Left lung (tissue), 4 donors: ENCODE measurements at regions not wholly inside any gene's neighbourhood (a gene's known extent, or its start where the extent isn't known, plus 50 kb on each side); places are given as distances from the start of the nearest gene placed in this dataset.

ENCODE experiments used
- ATAC-seq: fragments of 200-7000 bp; cut with Tn5 transposase; one replicate; pipeline ENCODE4 v1.9.1; 2020; ENCODE audit warnings: moderate library complexity
- DNase-seq, 4 donors: peaks; one replicate each; pipeline ENCODE4 v3.0.0-alpha.2; 2013 to 2020
- H3K27ac ChIP-seq, 2 donors: fragments of 200-600 bp; sonication (generic) in 1 of 2; one replicate each; pipeline versions ENCODE4 v1.5.0 to v1.8.0; 2020 to 2021
- H3K27me3 ChIP-seq, 2 donors: fragments of 200-600 bp; sonication (generic) in 1 of 2; one replicate each; pipeline versions ENCODE4 v1.5.0 to v1.8.0; 2020 to 2021
- H3K36me3 ChIP-seq, 2 donors: fragments of 200-600 bp; sonication (generic) in 1 of 2; one replicate each; pipeline versions ENCODE4 v1.5.0 to v1.8.0; 2020 to 2021
- H3K4me1 ChIP-seq, 2 donors: fragments of 200-600 bp; one replicate each; pipeline ENCODE4 v1.8.0; 2021
- H3K4me3 ChIP-seq, 2 donors: fragments of 200-600 bp; sonication (generic) in 1 of 2; one replicate each; pipeline versions ENCODE4 v1.5.0 to v1.8.0; 2020 to 2021; ENCODE audit warnings: mild to moderate bottlenecking in 1 of 2
- H3K9me3 ChIP-seq, 2 donors: fragments of 200-600 bp; sonication (generic) in 1 of 2; one replicate each; pipeline versions ENCODE4 v1.5.0 to v1.8.0; 2020 to 2021
- intact Hi-C, 2 donors: fragments of 100-400 bp; cut with DNase I; formaldehyde crosslinking; loops; one replicate each; pipeline versions ENCODE4 v1.11.2 to v1.14.2; 2022
- TF ChIP-seq, protein P1 (sequence below), 2 donors: fragments of 200-600 bp; sonication (generic) in 1 of 2; IDR thresholded peaks; one replicate each; pipeline versions ENCODE4 v1.5.0 to v1.8.0; 2021; ENCODE audit warnings: antibody characterized with exemption in 2 of 2
- donor health status: DM: no; HTN: yes; CAD: no.
- donor health status: DM: no; HTN: no; CAD: no.

DNA sequence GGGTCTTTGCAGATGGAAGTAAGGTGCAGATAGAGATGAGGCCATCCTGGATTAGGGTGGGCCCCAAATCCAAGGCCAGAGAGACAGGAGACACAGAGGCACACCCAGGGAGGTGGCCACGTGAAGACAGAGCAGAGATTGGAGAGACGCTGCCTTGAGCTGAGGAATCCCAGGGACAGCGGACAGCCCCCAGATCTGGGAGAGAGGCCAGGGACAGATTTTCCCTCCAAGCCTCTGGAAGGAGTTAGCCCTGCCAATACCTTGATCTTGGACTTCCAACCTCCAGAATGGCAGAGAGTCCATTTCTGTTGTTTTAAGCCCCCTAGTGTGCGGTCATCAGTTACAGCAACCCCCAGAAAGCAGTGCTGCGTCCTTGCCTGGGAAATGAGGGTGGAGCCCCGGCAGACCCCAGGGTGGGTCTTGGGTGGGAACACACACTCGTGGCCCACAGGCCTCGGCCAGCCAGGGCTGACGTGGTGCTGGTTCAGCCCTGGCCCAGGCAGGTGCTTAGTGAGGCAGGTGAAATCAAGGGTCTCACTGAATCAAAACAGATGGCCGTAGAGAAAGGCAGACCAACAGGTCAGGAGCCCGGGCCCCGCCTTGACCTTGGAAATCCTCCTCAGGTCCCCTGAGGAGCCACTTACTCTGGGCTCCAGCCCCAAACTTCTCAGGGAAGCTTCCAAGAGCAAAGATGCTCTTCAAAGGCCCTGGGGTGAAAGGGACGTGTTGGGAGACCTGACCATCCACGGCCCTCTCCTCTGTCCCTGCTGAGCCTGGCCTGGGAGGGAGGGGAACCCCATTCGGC, 169.3 kb downstream of the RBFOX3 start:
- TF ChIP-seq, protein P1, sequence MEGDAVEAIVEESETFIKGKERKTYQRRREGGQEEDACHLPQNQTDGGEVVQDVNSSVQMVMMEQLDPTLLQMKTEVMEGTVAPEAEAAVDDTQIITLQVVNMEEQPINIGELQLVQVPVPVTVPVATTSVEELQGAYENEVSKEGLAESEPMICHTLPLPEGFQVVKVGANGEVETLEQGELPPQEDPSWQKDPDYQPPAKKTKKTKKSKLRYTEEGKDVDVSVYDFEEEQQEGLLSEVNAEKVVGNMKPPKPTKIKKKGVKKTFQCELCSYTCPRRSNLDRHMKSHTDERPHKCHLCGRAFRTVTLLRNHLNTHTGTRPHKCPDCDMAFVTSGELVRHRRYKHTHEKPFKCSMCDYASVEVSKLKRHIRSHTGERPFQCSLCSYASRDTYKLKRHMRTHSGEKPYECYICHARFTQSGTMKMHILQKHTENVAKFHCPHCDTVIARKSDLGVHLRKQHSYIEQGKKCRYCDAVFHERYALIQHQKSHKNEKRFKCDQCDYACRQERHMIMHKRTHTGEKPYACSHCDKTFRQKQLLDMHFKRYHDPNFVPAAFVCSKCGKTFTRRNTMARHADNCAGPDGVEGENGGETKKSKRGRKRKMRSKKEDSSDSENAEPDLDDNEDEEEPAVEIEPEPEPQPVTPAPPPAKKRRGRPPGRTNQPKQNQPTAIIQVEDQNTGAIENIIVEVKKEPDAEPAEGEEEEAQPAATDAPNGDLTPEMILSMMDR (IDR thresholded peaks at IDR 0.05): no peak
- peaks cover 0 to 26% of the 10 kb centered on the region in 2 donors for H3K27me3 ChIP-seq

DNA sequence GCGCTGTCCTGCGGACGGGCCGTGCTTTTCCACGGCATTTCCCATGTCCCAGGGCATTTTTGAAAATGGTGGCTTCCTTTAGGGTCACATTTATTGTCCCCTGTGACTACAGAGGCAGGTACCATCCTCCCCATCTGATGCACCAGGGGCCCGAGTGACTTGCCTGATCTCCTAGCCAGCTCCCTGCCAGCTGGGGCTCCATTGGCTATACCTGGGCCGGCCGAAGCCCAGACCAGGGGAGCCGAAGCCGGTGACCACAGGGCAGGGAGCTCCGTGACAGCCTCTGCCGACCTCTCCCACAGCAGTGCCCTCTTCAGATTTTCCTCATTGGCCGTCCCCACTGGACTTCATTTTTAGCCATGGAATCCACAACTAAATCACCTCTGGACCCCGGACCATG, 170.6 kb downstream of the RBFOX3 start:
- ATAC-seq (no peak), DNase-seq (peak in 1 of 4 donors; percentile 67)
- Histone ChIP-seq H3K9me3 (no peaks in the 10 kb centered on the region), H3K27ac (no peak overlapping the region), H3K27me3 (peaks cover 0 to 37% of the 10 kb centered on the region in 2 donors), H3K36me3 (no peaks in the 10 kb centered on the region), H3K4me1 (no peaks in the 10 kb centered on the region), H3K4me3 (no peak overlapping the region)
- intact Hi-C loops: no loop called here
- TF ChIP-seq, protein P1 (IDR thresholded peaks at IDR 0.05): no peak

More for the DNA sequence above, 169.3 kb downstream of the RBFOX3 start:
- no peaks in the 10 kb centered on the region for H3K9me3 ChIP-seq
- ATAC-seq: no peak
- no peaks in the 10 kb centered on the region for H3K36me3 ChIP-seq
- intact Hi-C loops: no loop called here
- no peak overlapping the region for H3K4me3 ChIP-seq
- no peak overlapping the region for H3K27ac ChIP-seq
- H3K4me1 ChIP-seq: no peaks in the 10 kb centered on the region
- DNase-seq: peak in 1 of 4 donors; percentile 45

DNA sequence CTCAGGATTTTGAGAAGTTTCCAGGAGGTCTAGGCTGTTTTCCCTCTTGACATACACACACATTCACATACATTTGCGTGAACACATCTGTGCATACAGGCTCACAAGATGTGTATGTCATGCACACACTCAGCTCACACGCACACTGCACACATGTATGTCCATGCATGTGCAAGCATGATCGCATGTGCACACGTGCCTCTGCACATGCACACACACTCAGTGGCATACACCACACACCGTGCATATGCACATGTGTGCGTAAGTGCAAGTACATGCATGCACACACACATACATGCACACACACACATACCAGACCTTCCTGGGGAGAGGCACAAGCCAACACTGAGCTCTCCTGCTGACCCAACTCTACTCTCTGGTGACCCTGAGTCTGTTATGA, 171.4 kb downstream of the RBFOX3 start:
- no peak overlapping the region for H3K27ac ChIP-seq
- ATAC-seq (no peak), DNase-seq (no peak)
- H3K9me3 ChIP-seq: no peaks in the 10 kb centered on the region
- intact Hi-C loops: no loop called here
- no peaks in the 10 kb centered on the region for H3K4me1 ChIP-seq
- H3K4me3 ChIP-seq: no peak overlapping the region
- TF ChIP-seq, protein P1 (IDR thresholded peaks at IDR 0.05): no peak
- peaks cover 0 to 39% of the 10 kb centered on the region in 2 donors for H3K27me3 ChIP-seq
- no peaks in the 10 kb centered on the region for H3K36me3 ChIP-seq

DNA sequence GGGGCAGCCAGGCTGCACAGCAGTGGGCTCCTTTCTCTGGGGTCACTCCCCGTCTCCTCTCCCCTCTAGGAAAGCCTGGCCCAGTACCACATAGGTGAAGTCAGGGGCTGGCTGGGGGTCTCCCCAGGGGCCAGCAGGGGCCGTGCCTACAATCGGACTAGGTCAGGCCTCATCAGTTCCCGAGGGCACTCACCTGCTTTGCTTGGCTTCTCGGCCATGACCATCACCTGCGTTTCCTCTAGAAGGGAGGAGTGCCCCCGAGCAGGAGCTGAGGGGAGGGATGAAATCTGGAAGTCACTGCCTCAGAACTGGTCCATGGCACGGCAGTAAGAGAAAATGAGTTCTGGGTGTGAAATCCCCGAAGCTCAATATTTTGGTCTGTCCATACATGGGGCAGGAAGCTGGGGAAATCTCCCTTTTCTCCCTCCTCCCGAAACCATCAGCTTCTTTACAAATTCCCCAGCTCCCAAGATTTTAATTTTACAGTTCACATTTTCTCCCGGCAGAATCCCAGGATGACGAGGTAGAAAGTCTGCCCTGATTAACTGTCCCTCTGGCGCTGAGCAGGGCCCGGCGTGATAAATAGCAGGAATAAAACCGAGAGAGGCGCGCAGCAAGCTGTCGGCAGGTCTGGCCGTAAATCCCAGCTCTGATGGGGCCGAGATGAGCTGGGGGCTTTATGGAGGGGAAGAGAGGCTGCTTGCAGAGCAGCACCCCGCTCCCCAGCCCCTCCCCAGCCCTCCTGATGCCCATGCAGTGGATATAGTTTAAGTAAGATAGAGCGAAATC, 172.1 kb downstream of the RBFOX3 start:
- peak in 1 of 4 donors; percentile 55 for DNase-seq
- peaks cover 0 to 39% of the 10 kb centered on the region in 2 donors for H3K27me3 ChIP-seq

More for the DNA sequence above, 172.1 kb downstream of the RBFOX3 start:
- no peak overlapping the region for H3K4me3 ChIP-seq
- TF ChIP-seq, protein P1 (IDR thresholded peaks at IDR 0.05): no peak
- no peaks in the 10 kb centered on the region for H3K36me3 ChIP-seq
- no peaks in the 10 kb centered on the region for H3K9me3 ChIP-seq
- no peaks in the 10 kb centered on the region for H3K4me1 ChIP-seq
- ATAC-seq: no peak
- intact Hi-C loops: no loop called here
- H3K27ac ChIP-seq: no peak overlapping the region
